Brain microvascular endothelial cell (primary cell): ENCODE measurements at regions not wholly inside any gene's neighbourhood (a gene's known extent, or its start where the extent isn't known, plus 50 kb on each side); places are given as distances from the start of the nearest gene placed in this dataset.
"Not testable (repeated sequence)": the region's sequence is repeated elsewhere in the genome, so short reads cannot be mapped to it uniquely, and the experiment has no call there.

ENCODE experiments used
- DNase-seq: peaks from one replicate; pipeline ENCODE4 v3.0.0-alpha.2; 2020
- H3K27ac ChIP-seq: fragments of 250-450 bp; sonication (Bioruptor Pico); 2 replicates; pipeline ENCODE4 v1.5.1; 2020; ENCODE audit warnings: mild to moderate bottlenecking, moderate library complexity
- H3K27me3 ChIP-seq: fragments of 250-450 bp; sonication (Bioruptor Pico); replicated peaks from 2 replicates; pipeline ENCODE4 v1.5.1; 2020; ENCODE audit warnings: mild to moderate bottlenecking
- H3K36me3 ChIP-seq: fragments of 250-450 bp; sonication (Bioruptor Pico); replicated peaks from 2 replicates; pipeline ENCODE4 v1.5.1; 2020; ENCODE audit warnings: mild to moderate bottlenecking
- H3K4me3 ChIP-seq: 2 replicates; pipeline ENCODE4 v1.5.1; 2011; ENCODE audit warnings: low read depth, mild to moderate bottlenecking, control low read depth, low read length, moderate library complexity
- in situ Hi-C: cut with HindIII; loops from 2 replicates; pipeline ENCODE4 v1.10.0; 2017; ENCODE audit warnings: low sequenced_read_pairs, low pct_ligation_motif_present
- TF ChIP-seq, protein P1 (sequence below): IDR thresholded peaks from 2 replicates; pipeline ENCODE4 v1.5.1; 2011; ENCODE audit warnings: low read depth, mild to moderate bottlenecking, moderate library complexity, low read length, control low read depth, inconsistent platforms; ENCODE audit errors: missing control alignments

- TF ChIP-seq, protein P1, sequence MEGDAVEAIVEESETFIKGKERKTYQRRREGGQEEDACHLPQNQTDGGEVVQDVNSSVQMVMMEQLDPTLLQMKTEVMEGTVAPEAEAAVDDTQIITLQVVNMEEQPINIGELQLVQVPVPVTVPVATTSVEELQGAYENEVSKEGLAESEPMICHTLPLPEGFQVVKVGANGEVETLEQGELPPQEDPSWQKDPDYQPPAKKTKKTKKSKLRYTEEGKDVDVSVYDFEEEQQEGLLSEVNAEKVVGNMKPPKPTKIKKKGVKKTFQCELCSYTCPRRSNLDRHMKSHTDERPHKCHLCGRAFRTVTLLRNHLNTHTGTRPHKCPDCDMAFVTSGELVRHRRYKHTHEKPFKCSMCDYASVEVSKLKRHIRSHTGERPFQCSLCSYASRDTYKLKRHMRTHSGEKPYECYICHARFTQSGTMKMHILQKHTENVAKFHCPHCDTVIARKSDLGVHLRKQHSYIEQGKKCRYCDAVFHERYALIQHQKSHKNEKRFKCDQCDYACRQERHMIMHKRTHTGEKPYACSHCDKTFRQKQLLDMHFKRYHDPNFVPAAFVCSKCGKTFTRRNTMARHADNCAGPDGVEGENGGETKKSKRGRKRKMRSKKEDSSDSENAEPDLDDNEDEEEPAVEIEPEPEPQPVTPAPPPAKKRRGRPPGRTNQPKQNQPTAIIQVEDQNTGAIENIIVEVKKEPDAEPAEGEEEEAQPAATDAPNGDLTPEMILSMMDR, result no peak
- Histone ChIP-seq H3K27me3 (no peaks in the 10 kb centered on the region), H3K4me3 (no peak overlapping the region), H3K27ac (no peak overlapping the region), H3K36me3 (no peaks in the 10 kb centered on the region)
- no peak for DNase-seq
- in situ Hi-C loops, result no loop called here
Measured at GRCh38 chr16:19967561-19967960, 82.9 kb upstream of the GPRC5B start.

DNA sequence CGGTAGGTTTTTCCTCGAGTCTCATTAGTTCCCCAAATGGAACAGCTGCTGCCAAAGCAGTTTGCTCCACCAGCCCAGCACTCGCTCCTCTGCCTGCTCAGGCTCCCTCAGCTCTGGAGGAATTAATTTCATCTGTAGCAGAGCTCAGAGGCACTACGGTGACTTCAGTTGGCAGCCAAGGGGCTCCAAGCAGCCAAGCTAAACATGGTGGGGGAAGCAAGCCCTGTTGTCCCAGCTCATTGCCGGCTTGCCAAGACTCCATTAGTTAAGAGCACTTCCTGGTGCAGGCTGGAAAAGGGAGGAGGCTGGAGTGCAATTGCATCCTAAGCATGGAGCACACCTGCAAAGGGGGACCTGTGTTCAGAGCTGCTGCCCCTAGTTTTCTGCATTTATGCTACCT, 78.7 kb upstream of the GPRC5B start:
- TF ChIP-seq, protein P1, result no peak
- H3K27ac ChIP-seq, result no peak overlapping the region
- H3K36me3 ChIP-seq, result no peaks in the 10 kb centered on the region
- no peak for DNase-seq
- no peak overlapping the region for H3K4me3 ChIP-seq
- H3K27me3 ChIP-seq, result no peaks in the 10 kb centered on the region
- in situ Hi-C loops, result no loop called here

- in situ Hi-C loops, result no loop called here
- DNase-seq, result no peak
- Histone ChIP-seq H3K36me3 (no peaks in the 10 kb centered on the region), H3K4me3 (no peak overlapping the region), H3K27ac (no peak overlapping the region), H3K27me3 (no peaks in the 10 kb centered on the region)
- TF ChIP-seq, protein P1, result no peak
Measured at GRCh38 chr16:19960183-19960582, 75.5 kb upstream of the GPRC5B start.

- Histone ChIP-seq H3K36me3 (no peaks in the 10 kb centered on the region), H3K4me3 (no peak overlapping the region), H3K27me3 (no peaks in the 10 kb centered on the region), H3K27ac (no peak overlapping the region)
- in situ Hi-C loops, result no loop called here
- DNase-seq, result no peak
- TF ChIP-seq, protein P1, result no peak
Measured at GRCh38 chr16:19959736-19960135, 75.1 kb upstream of the GPRC5B start.

GRCh38 chr16:19955896-19956295, 71.2 kb upstream of the GPRC5B start:
- H3K27ac ChIP-seq, H3K36me3 ChIP-seq, in situ Hi-C loops, H3K27me3 ChIP-seq, H3K4me3 ChIP-seq, DNase-seq: not testable (repeated sequence)

- H3K27me3 ChIP-seq, H3K36me3 ChIP-seq, H3K4me3 ChIP-seq, in situ Hi-C loops, H3K27ac ChIP-seq, DNase-seq: not testable (repeated sequence)
Measured at GRCh38 chr16:19955084-19955483, 70.4 kb upstream of the GPRC5B start.

DNA sequence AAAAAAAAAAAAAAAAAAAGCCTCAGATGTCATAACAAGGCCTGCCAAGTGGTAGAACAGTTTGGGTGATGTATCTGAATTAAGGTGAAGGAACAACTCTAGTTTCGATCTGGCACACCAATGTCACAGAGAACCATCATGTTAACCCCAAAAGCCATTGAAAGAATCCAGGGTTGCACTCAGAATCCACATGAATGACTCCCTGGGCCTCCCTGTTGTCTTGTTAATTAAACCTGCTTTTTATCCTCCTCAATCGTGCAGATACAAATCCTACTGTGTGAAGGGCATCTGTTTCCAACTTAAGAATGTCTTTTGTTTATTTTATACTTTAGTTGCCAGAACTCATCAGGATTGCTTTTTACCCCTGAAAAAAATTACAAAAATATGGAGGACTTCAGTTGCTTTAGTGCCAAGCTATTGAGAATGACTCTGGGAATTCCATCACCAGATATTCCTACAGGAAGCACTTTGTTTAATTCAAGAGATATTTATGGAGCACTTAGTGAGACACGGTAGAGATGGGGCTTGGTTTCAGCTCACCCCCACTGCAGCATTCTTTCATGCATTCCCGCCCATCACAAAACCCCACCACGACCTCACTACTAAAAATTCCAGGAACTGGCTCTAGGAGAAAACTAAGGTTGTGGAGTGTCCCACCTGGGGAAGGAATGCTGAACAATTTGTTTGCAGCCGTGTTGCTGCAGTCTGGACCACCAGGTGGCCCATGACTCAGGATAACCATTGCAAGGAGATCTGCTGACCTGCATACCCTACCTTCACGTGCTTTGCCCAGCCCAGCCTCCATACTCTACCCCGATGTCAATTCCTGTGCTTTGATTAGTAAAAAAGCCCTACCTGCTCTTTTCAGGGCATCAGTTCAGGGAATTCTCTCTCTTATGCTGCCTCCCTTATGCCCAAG, 63.8 kb upstream of the GPRC5B start:
- TF ChIP-seq, protein P1, result no peak
- Histone ChIP-seq H3K36me3 (no peaks in the 10 kb centered on the region), H3K4me3 (no peak overlapping the region), H3K27me3 (no peaks in the 10 kb centered on the region), H3K27ac (no peak overlapping the region)
- in situ Hi-C loops, result no loop called here
- no peak for DNase-seq
